Astrocyte (in vitro differentiated cells and primary cell): ENCODE measurements at regions not wholly inside any gene's neighbourhood (a gene's known extent, or its start where the extent isn't known, plus 50 kb on each side); places are given as distances from the start of the nearest gene placed in this dataset.

Source experiments
- EZH2 ChIP-seq: IDR thresholded peaks from 2 replicates; pipeline ENCODE4 v1.6.1; 2012; ENCODE audit warnings: mild to moderate bottlenecking, low read length, inconsistent platforms; ENCODE audit not compliant: insufficient read depth
- TF ChIP-seq, protein P1 (sequence below): IDR thresholded peaks from 2 replicates; pipeline ENCODE4 v1.5.1; 2011; ENCODE audit warnings: low read depth, mild to moderate bottlenecking, inconsistent platforms, low read length, moderate library complexity; ENCODE audit not compliant: insufficient read depth

- TF ChIP-seq, protein P1, sequence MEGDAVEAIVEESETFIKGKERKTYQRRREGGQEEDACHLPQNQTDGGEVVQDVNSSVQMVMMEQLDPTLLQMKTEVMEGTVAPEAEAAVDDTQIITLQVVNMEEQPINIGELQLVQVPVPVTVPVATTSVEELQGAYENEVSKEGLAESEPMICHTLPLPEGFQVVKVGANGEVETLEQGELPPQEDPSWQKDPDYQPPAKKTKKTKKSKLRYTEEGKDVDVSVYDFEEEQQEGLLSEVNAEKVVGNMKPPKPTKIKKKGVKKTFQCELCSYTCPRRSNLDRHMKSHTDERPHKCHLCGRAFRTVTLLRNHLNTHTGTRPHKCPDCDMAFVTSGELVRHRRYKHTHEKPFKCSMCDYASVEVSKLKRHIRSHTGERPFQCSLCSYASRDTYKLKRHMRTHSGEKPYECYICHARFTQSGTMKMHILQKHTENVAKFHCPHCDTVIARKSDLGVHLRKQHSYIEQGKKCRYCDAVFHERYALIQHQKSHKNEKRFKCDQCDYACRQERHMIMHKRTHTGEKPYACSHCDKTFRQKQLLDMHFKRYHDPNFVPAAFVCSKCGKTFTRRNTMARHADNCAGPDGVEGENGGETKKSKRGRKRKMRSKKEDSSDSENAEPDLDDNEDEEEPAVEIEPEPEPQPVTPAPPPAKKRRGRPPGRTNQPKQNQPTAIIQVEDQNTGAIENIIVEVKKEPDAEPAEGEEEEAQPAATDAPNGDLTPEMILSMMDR, result no peak
- TF ChIP-seq EZH2, result no peak
These were observed 412.4 kb downstream of the MTX2 start for GRCh38 chr2:176681584-176682115.
